NCI-H2227 treated with DMSO at 0.1 percent for 48 hours (cell line): ENCODE measurements at regions not wholly inside any gene's neighbourhood (a gene's known extent, or its start where the extent isn't known, plus 50 kb on each side); places are given as distances from the start of the nearest gene placed in this dataset.
"Not testable (repeated sequence)": the region's sequence is repeated elsewhere in the genome, so short reads cannot be mapped to it uniquely, and the experiment has no call there.

Experiments used
- DNase-seq: peaks from one replicate; lab custom pipeline; 2025; lab: John Stamatoyannopoulos, UW

DNA sequence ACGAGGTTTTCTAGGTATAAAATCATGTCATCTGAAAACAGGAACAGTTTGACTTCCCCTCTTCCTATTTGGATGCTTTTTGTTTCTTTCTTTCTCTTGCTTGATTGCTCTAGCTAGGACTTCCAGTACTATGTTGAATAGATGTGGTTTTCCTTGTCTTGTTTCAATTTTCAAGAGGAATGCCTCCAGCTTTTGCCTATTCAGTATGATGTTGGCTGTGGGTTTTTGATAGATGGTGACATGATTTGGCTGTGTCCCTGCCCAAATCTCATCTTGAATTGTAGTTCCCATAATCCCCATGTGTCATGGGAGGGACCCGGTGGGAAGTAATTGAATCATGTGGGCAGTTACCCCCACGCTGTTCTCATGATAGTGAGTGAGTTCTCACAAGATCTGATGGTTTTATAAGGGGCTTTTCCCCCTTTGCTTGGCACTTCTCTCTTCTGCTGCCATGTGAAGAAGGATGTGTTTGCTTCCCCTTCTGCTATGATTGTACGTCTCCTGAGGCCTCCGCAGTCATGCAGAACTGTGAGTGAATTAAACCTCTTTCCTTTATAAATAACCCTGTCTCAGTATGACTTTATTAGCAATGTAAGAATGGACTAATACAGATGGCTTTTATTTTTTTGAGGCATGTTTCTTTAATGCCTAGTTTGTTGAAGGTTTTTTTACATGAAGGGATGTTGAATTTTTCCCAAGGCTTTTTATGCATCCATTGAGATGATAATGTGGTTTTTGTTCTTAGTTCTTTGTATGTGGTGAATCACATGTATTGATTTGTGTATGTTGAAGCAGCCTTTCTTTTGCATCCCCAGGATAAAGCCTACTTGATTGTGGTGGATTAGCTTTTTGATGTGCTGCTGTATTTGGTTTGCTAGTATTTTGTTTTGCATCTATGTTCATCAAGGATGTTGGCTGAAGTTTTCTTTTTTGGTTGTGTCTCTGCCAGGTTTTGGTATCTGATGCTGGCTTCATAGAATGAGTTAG lies 239.1 kb downstream of the THBS2 start:
- no peak for DNase-seq

DNA sequence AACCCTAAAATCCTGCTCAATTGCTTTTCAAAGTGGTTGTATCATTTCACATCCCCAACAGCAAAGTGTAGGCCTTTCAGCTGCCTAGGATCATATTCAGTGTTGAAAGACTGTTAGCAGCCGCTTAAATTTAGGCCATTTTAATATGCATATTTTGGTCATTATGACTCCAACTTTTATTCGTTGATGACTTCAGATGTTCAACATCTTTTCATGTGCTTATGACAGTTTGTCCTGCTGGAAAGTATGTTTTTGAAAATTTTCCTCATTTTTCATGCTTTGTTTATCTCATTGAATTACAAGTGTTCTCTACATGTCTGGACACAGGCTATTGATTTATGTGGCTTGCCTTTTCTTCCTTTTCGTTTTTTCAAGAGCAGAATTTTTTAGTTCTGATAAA lies 244.0 kb downstream of the THBS2 start:
- no peak for DNase-seq

DNA sequence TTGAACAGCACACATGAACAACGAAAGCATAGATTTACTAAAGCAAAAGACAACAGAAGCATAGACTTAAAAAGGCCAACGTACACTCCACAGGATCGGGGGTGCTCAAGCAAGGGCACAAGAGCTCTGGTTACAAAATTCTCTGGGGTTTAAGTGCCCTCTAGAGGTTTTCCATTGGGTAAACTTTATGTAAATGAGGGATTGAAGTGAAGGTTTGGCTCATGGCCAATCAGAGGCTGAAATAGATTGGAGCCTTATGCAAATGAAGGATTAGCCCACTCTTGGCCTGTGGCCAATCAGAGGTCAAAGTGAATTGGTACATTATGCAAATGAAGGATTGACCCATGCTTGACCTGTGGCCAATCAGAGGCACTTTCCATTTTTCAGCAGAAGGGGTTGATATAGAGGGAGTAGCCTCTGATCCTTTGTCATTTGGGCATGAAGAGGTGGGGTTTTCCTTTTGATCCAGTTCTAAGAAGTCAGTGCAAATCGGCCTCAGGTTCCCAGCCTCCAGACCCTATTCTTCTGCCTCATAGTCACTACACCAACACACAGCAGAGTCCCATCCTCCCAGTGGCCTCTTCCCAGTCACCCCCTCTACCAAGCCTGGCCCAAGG lies 244.9 kb downstream of the THBS2 start:
- DNase-seq: no peak

DNA sequence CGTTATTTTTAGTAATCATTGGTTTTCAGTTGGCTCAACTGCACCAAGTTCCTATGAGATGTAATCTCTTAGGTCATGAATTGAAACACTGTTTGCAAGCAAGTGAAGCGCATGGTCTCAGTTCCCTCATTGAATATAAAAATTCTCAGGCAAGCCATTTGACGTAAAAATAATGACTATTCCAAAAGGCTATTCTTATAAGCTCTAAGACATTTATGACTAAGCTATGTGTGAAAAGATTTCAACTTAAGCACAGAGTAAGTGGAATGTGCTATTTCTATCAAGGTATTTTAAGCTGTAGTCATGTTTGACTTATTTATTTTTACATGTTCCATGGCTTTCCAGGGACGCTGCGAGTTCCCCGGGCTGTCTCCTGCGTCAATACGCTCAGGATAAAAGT lies 248.5 kb downstream of the THBS2 start:
- no peak for DNase-seq

DNA sequence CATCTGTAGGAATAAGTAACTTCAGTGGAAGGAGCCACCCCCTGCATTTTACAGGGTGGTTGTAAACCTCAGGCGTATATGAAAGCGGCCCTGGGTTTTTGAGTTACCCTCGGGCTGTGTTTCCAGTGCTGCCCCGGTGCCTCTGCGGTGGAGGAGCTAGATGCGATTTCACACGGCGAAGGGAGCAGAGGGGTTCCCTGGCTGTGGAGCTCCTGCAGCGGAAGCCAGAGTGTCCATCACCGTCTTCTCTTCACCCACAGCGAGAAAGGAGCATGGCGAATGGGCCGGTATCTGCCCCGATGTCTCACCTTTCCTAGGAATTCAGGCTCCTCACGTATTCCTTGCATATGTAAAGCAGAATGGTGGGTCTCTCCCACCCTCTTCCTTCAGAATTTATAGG lies 253.6 kb downstream of the THBS2 start:
- DNase-seq: no peak

DNA sequence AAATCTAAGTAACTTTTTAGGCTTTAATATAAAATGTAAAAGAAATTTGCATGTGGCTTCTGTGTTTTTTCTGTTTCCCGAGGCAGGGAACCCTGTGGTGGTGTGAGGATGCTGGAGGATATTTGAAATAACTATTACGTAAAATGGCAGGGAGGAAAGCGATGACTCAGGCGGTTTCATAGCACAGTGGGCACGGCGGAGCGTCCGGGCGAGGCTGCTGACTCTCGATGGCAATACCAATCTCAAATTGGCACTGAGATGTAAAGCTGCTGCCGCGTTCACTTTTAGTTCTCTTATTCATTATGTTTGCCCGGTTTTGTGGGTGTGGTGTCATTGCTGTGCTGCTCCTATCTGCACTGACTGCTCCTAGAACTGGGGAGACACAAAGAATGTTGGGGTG lies 254.3 kb downstream of the THBS2 start:
- no peak for DNase-seq

DNA sequence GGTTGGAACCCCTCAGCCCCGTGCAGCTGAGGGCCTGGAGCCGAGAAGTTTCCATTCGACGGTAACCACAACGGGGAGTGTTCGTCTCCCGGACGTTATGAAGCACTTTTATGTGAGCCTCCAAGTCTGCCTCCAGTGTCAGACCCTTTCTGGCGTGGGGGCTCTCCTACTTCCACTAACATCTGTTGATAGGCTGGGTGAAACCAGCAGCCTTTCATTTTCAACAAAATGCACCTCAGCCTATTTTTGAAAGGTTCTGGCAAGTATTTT lies 257.4 kb downstream of the THBS2 start:
- no peak for DNase-seq

DNA sequence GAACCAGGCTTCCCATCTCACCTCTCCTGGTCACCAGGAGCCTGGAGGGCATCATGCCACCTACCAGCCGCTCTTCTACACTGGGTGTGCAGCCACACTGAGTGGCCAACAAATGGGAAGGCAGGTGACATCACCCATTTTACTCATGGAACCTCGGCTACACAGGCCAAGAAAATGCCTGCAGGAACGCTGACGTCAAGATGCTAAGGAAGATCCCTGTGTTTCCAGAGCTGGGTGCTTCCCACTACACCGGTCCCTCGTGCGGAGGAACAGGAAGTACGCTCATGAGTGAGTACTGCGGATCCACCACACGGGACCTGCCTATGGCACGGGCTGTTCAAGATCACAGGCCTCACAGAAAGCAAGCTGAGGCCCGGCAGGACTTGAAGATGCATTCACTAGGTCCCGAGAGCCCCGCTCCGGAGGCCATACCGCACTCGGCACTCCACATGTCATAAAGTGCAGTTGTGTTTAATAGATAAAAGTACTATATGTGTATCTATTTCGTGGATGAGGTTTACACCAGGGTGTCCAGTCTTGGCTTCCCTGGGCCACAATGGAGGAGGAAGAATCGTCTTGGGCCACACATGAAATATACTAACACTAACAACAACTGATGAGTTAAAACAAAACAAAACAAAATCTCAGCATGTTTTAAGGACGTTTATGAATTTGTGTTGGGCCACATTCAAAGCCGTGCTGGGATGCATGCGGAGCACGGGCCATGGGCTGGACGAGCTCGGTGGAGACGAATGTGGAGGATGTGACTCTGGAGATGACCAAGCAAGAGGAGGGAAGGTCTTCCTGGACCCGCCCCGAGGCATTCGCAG lies 257.9 kb downstream of the THBS2 start:
- DNase-seq: no peak

DNA sequence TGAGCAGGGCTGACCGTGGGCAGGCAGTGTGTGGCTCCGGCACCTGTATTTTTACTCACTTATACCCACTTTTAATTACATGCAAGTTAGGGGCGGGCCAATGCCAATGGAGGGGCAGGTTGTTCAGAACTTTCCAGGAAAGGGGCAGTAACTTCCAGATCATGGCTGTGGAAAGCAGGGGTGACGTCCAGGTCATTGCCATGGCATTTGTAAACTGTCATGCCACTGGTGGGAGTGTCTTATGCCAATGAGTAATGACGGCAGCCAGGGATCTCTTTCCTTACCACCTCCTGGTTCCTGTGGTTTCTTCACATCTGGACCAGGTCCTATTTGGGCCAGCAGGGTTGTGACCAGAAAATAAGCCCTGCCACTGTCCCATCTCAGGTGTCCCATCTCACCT lies 258.7 kb downstream of the THBS2 start:
- no peak for DNase-seq

DNA sequence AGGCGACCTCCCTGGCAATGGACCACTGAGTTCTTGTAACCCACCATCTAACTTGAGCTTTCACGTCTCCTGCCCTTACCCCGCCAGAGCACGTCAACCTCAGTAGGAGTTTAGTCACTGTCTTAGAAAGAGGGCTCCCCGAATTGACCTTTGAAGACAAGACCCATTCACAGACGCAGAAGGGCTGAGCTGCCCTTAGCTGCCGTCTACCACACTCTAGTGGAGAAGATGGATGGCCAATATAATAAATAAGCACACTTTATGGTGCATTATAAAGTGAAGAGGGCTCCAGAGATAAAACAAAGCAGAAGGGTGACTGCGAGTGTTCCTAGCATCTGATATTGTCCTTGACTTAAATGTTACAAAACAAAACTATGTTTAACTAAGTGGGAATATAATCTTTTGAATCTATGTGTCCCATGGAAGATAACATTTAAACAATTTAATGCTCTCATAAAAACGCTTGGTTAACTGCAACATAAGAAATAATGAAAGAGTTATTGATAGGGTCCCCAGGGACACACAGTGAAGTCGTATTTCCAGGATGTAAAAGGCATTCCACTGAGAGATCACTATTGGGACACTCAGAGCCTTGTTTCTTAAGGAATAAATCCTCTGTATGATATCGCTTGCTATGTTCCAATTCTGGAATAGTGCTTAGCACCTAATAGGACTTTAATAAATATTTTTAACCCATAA lies 261.1 kb downstream of the THBS2 start:
- no peak for DNase-seq

DNA sequence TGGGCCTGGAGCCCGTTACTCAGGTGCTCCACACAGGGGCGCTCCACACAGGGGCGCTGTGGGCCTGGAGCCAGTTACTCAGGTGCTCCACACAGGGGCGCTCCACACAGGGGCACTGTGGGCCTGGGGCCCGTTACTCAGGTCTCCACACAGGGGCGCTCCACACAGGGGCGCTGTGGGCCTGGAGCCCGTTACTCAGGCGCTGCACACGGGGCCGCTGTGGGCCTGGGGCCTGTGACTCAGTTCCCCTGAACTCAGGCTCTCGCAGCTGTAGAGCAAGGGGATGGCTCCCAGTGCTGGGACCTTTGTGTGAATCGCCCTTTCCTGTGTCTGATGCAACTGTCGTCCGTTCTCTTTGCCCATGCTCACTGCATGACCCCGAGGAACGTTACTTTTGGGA lies 262.0 kb downstream of the THBS2 start:
- DNase-seq: not testable (repeated sequence)

DNA sequence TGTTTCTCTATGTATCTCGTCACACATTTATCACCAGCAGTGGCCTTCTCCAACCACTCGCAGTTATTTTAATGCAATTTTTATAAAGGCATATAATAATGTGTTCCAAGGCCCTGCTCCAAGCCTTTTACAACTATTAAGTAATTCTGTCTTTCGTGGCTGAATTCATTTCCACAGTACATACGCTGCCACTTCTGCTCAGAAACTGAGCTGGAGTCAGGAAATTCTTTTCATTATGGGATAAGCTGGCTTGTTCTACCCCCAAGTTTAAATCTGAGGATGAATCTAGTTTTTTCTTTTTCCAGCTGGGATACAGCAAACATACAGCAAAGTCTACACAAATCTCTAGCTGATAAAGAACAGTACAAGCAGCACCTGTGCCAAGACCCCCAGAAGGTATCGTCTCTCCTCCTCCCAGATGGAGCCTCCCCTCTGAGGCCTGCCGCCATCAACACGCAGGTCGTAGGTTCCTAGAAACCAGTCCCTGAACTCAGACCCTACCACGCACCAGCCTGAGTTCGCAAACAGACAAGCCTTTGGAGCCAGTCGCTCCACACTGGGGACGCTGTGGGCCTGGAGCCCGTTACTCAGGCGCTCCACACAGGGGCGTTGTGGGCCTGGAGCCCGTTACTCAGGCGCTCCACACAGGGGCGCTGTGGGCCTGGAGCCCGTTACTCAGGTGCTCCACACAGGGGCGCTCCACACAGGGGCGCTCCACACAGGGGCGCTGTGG lies 263.5 kb downstream of the THBS2 start:
- DNase-seq: no peak

DNA sequence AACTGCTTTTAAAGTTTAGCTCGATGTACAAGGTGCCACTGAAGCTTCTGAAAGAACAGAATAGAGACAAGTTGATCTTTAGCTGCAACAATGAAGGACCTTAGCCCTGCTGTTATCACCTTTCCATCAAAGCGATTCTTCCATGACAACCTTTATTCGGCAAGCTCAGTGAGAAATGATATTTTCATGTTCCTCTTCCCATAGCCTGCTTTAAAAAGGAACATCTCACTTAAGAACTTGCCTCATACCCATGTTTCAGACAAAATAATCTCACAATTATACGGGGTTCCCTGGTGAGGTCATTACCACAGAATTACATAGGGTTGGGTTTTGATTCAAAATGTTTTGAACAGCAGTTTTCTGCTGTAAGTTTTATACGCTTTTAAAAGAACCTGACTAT lies 264.2 kb downstream of the THBS2 start:
- DNase-seq: no peak

DNA sequence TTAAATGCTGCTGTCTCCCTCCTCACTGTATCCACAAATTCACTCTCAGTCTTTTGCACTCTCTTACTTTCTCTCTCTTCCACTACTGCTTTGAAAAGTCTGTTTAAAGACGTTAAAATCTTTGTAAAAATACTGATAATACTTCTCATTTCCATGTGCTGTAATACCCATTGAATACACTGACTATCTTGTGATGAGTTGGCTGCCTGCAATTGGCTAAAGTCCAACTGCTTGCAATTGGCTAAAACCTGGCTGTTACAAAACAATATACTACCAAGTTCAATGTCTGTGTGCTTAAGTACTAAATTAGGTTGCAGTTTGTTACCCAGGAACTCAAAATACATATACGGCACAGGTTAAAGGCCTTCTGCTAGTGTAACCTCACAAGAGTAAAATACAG lies 264.8 kb downstream of the THBS2 start:
- no peak for DNase-seq

DNA sequence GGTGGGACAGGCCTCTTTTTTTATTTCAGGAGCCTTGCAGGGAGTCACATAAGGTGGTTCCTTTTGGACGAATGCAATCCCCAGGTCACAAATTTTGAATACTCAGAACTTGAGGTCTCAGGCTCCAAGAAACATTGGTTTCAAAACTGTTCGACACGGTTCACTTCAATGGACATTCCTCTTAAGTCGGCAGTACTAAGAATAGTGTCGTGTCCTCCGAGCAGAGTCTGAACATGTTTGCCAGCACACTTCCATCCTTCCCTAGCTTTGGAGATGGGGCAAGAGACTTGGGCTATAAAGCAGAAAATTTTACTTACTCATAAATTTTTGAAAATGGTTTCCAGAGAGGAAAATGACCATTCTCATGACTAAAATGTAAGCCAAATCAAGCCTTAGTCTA lies 265.4 kb downstream of the THBS2 start:
- DNase-seq: no peak

DNA sequence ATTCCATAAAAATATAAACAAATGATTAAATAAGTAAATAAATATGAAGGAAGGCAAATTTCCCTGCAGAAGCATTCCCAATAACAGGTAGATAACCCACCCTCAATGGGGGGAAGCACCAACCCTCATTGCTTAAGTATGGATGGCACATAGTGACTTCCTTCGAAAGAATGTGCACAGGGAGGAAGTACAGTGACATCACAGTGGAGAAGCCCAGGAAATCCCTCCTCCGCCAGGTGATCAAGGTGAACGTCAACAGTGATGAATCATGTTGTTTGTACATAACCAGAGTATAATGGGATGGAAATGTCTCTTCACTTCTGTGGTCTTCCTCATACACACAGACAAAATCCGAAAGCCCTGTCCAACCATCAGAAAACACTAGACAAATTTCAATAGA lies 267.9 kb downstream of the THBS2 start:
- DNase-seq: no peak

DNA sequence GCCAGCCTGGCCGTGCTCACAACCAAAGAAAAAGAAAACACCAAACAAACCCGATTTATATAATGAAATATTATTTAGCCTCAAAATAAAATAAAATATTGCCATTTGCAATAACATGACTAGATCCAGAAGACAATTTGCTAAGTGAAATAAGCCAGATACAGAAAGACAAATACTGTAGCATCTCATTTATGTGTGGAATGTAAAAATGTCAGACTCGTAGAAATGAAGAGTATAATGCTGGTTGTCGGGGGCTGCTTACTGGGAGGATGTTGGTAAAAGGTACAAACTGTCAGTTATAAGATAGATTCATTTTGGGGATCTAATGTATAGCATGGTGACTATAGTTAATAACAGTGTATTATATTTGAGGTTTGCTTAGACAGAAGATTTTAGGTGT lies 269.7 kb downstream of the THBS2 start:
- no peak for DNase-seq

DNA sequence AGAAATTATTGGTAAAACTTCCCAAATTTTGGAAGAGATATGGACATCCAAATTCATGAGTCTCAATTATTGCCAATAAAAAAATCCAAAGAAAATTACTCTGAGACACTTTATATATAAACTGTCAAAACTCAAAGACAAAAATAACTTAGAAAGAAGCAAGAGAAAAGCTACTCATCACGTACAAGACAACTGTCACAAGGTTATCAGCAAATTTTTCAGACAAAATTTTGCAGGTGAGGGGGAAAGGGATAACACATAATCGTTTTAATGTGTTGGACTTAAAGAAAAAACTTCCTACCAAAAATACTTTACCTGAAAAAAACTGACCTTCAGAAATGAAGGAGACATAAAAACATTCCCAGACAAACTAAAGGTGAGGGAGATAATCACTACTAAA lies 272.5 kb downstream of the THBS2 start:
- no peak for DNase-seq

DNA sequence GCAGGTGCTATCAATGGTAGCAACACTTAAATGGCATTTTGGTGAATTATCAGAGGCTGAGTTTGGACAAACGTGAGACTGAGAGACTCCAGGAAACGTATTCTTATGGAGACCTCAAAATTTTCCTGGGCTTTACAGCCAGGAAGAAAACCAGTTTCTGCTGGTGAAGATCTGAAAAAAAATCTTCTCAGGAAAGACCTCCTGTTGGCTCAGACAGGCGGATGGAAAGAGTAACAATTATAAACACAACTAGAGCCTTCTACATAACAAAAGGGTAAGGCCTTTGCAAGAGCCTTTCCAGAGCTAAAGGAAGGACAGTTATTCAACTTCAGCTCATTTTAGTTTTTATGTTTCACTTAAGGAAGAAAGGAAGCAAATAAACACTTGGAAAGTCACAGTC lies 274.4 kb downstream of the THBS2 start:
- no peak for DNase-seq

DNA sequence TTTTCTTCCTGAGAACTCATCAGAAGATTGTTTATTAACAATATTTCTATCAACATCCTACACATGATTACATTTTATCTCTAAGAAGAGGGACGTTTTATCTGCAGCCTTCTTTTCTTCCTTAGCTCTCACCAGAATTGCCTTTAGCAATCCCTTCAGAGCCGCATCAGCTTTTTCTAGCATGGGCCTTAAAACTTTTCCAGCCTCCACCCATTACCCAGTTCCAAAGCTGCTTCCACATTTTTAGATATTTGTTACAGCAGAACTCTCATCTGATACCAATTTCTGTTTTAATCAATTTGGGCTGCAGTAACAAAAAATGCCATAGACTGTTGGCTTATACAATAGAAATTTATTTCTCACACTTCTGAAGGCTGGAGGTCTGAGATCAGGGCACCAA lies 281.5 kb downstream of the THBS2 start:
- DNase-seq: no peak

DNA sequence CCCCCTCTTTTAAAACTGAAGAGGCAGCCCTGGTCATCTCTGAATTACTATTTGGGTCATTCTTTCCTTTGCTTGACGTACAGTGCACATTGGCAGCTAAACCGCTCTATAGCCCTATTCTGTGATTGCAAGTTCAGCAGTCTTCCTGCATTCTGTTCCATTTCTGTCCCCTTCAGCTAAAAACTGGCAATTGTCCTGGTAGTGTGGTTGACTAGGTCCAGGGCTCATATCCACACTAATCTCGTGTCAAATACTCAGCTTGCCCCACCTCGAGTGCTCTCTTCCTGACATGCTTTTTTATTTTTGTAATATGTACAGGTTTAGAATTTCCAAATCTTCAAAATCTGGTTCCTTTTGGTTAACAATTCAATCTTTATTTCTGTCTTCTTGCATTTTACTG lies 282.1 kb downstream of the THBS2 start:
- no peak for DNase-seq

DNA sequence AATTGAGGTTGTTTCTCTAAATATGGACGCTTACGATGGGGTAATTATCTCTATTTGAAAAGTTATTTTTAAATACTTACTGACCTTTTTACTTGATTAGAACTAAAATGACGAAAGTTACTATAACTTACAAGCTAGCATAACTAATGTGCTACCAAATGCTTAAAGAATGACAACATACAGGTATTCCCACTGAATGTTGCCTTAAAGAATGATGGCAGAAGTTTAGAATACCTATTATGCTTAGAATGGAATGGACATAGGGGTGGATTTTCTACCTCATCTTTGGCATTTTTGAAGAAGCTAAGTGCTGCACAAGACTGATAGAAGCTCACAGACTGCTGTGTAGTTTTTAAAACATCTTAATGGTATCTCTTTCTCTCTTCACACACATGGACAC lies 284.8 kb downstream of the THBS2 start:
- DNase-seq: no peak
